ENCODE measurements at regions not wholly inside any gene's neighbourhood (a gene's known extent, or its start where the extent isn't known, plus 50 kb on each side); places are given as distances from the start of the nearest gene placed in this dataset.
A peak's percentile ranks its signal among the peaks of the same experiment; 100 is the strongest.

- DNase-seq (ENCODE audit: low spot score): no peak
- in situ Hi-C loops (cut with HindIII; ENCODE audit: low sequenced_read_pairs): no loop called here
These were observed 508.3 kb downstream of the BMP2 start for GRCh38 chr20:7275645-7276237.

GRCh38 chr20:7285918-7286556 is 518.6 kb downstream of the BMP2 start:
- DNase-seq (ENCODE audit: low spot score): peak; percentile 80
- in situ Hi-C loops (cut with HindIII; ENCODE audit: low sequenced_read_pairs): no loop called here

- in situ Hi-C loops (cut with HindIII; ENCODE audit: low sequenced_read_pairs): no loop called here
These were observed 523.9 kb downstream of the BMP2 start for GRCh38 chr20:7291323-7291943.

GRCh38 chr20:7291946-7292345 is 524.5 kb downstream of the BMP2 start:
- DNase-seq (ENCODE audit: low spot score): no peak
- in situ Hi-C loops (cut with HindIII; ENCODE audit: low sequenced_read_pairs): no loop called here

More at GRCh38 chr20:7291323-7291943, 523.9 kb downstream of the BMP2 start:
- no peak for DNase-seq (ENCODE audit: low spot score)

GRCh38 chr20:7294816-7295360 is 527.4 kb downstream of the BMP2 start:
- in situ Hi-C loops (cut with HindIII; ENCODE audit: low sequenced_read_pairs): no loop called here
- no peak for DNase-seq (ENCODE audit: low spot score)

GRCh38 chr20:7301807-7302206 is 534.3 kb downstream of the BMP2 start:
- DNase-seq (ENCODE audit: low spot score): no peak
- in situ Hi-C loops (cut with HindIII; ENCODE audit: low sequenced_read_pairs): no loop called here

- DNase-seq (ENCODE audit: low spot score): no peak
- in situ Hi-C loops (cut with HindIII; ENCODE audit: low sequenced_read_pairs): no loop called here
These were observed 534.8 kb downstream of the BMP2 start for GRCh38 chr20:7302250-7302649.

- in situ Hi-C loops (cut with HindIII; ENCODE audit: low sequenced_read_pairs): no loop called here
- DNase-seq (ENCODE audit: low spot score): no peak
These were observed 538.5 kb downstream of the BMP2 start for GRCh38 chr20:7305976-7306375.

- in situ Hi-C loops (cut with HindIII; ENCODE audit: low sequenced_read_pairs): no loop called here
- DNase-seq (ENCODE audit: low spot score): no peak
These were observed 540.7 kb downstream of the BMP2 start for GRCh38 chr20:7308163-7308562.

- in situ Hi-C loops (cut with HindIII; ENCODE audit: low sequenced_read_pairs): no loop called here
- no peak for DNase-seq (ENCODE audit: low spot score)
These were observed 545.6 kb downstream of the BMP2 start for GRCh38 chr20:7313047-7313446.

GRCh38 chr20:7323957-7324356 is 556.5 kb downstream of the BMP2 start:
- no peak for DNase-seq (ENCODE audit: low spot score)
- in situ Hi-C loops (cut with HindIII; ENCODE audit: low sequenced_read_pairs): no loop called here

GRCh38 chr20:7327810-7328209 is 560.3 kb downstream of the BMP2 start:
- in situ Hi-C loops (cut with HindIII; ENCODE audit: low sequenced_read_pairs): no loop called here
- DNase-seq (ENCODE audit: low spot score): no peak

GRCh38 chr20:7330850-7331249 is 563.4 kb downstream of the BMP2 start:
- in situ Hi-C loops (cut with HindIII; ENCODE audit: low sequenced_read_pairs): no loop called here
- DNase-seq (ENCODE audit: low spot score): no peak

- DNase-seq (ENCODE audit: low spot score): no peak
- in situ Hi-C loops (cut with HindIII; ENCODE audit: low sequenced_read_pairs): no loop called here
These were observed 564.7 kb downstream of the BMP2 start for GRCh38 chr20:7332169-7332568.

- no peak for DNase-seq (ENCODE audit: low spot score)
- in situ Hi-C loops (cut with HindIII; ENCODE audit: low sequenced_read_pairs): no loop called here
These were observed 566.4 kb downstream of the BMP2 start for GRCh38 chr20:7333841-7334240.

GRCh38 chr20:7346026-7346425 is 578.5 kb downstream of the BMP2 start:
- in situ Hi-C loops (cut with HindIII; ENCODE audit: low sequenced_read_pairs): no loop called here
- no peak for DNase-seq (ENCODE audit: low spot score)

GRCh38 chr20:7346562-7346961 is 579.1 kb downstream of the BMP2 start:
- in situ Hi-C loops (cut with HindIII; ENCODE audit: low sequenced_read_pairs): no loop called here
- DNase-seq (ENCODE audit: low spot score): no peak

GRCh38 chr20:7347409-7347808 is 579.9 kb downstream of the BMP2 start:
- in situ Hi-C loops (cut with HindIII; ENCODE audit: low sequenced_read_pairs): no loop called here
- no peak for DNase-seq (ENCODE audit: low spot score)

GRCh38 chr20:7348253-7348652 is 580.8 kb downstream of the BMP2 start:
- DNase-seq (ENCODE audit: low spot score): no peak
- in situ Hi-C loops (cut with HindIII; ENCODE audit: low sequenced_read_pairs): no loop called here

- DNase-seq (ENCODE audit: low spot score): no peak
- in situ Hi-C loops (cut with HindIII; ENCODE audit: low sequenced_read_pairs): no loop called here
These were observed 584.7 kb downstream of the BMP2 start for GRCh38 chr20:7352165-7352564.

- no peak for DNase-seq (ENCODE audit: low spot score)
- in situ Hi-C loops (cut with HindIII; ENCODE audit: low sequenced_read_pairs): no loop called here
These were observed 585.2 kb downstream of the HAO1 start for GRCh38 chr20:7355051-7355450.
